COLO668 (cell line): ENCODE measurements at regions not wholly inside any gene's neighbourhood (a gene's known extent, or its start where the extent isn't known, plus 50 kb on each side); places are given as distances from the start of the nearest gene placed in this dataset.
A peak's percentile ranks its signal among the peaks of the same experiment; 100 is the strongest.

Experiments used
- DNase-seq: peaks from one replicate; lab custom pipeline; 2025; ENCODE audit not compliant: unreplicated experiment; lab: John Stamatoyannopoulos, UW

GRCh38 chr11:114857281-114857680, 179.0 kb downstream of the NXPE2 start:
- DNase-seq: no peak

GRCh38 chr11:114864896-114865295, 186.6 kb downstream of the NXPE2 start:
- no peak for DNase-seq

GRCh38 chr11:114876234-114876633, 197.9 kb downstream of the NXPE2 start:
- DNase-seq: no peak

- DNase-seq: no peak
Observed at GRCh38 chr11:114877976-114878375, 199.6 kb downstream of the NXPE2 start.

GRCh38 chr11:114880442-114880841, 202.1 kb downstream of the NXPE2 start:
- DNase-seq: no peak

- no peak for DNase-seq
Observed at GRCh38 chr11:114883472-114883871, 205.1 kb downstream of the NXPE2 start.

- no peak for DNase-seq
Observed at GRCh38 chr11:114886644-114887265, 208.4 kb downstream of the NXPE2 start.

- DNase-seq: no peak
Observed at GRCh38 chr11:114889594-114890011, 211.3 kb downstream of the NXPE2 start.

- DNase-seq: no peak
Observed at GRCh38 chr11:114890038-114890437, 211.7 kb downstream of the NXPE2 start.

DNA sequence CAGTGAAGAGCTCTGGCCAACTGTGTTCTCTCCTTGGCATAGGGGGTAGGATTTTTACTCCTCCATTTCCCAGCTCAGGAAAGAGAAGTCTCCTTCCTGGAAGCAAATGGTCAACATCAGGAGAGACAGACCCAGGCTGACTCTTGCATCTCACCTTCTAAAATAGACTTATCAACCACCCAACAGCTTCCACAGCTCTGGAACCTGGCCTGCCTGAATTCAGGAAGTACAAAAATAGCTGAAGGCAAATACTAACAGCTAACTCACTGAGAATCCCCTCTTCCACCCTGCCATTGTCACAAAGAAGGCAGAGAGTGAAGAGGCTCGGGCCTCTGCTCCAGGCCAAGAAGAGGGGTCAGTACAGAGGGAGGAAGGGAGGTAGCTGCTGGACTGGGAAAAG, 213.6 kb downstream of the NXPE2 start:
- DNase-seq: no peak

GRCh38 chr11:114892381-114893197, 214.3 kb downstream of the NXPE2 start:
- DNase-seq: peak; percentile 23

- no peak for DNase-seq
Observed at GRCh38 chr11:114893329-114893728, 215.0 kb downstream of the NXPE2 start.

DNA sequence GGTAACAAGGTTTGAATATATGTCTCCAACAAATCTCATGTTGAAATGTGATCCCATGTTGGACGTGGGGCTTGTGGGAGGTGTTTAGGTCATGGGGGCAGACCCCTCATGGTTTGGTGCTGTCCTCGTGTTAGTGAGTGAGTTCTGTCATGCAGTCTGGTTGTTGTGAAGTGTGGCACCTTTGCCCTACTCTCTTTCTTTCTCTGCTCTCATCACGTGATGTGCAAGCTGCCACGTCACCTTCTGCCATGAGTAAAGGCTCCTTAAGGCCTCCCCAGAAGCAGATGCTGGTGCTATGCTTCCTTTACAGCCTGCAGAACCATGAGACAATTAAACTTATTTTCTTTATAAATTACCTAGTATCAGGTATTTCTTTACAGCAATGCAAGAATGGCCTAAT, 218.3 kb downstream of the NXPE2 start:
- DNase-seq: no peak

GRCh38 chr11:114909866-114910265, 231.5 kb downstream of the NXPE2 start:
- no peak for DNase-seq

- DNase-seq: no peak
Observed at GRCh38 chr11:114912826-114913225, 234.5 kb downstream of the NXPE2 start.

- peak; percentile 23 for DNase-seq
Observed at GRCh38 chr11:114914231-114915005, 236.1 kb downstream of the NXPE2 start.

GRCh38 chr11:114915871-114916805, 237.8 kb downstream of the NXPE2 start:
- DNase-seq: no peak

DNA sequence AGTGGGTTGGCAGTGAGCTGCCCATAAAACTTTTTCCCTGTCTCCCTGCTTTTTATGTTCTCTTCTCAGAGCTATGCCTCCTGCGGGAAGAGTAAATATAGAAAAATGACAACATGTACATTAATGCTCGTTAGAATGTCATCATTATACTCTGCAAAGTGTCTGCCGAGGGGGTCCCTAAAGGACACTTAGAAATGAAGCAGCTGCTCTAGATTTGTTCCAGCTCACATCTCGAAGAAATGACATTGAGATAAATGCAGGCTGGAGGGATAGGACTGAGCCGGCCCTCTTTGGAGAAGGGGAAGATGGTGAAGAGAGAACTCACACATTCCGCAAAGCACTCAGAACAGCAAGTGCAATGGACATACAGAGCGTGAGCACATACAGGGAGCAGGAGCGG, 240.0 kb downstream of the NXPE2 start:
- DNase-seq: no peak

GRCh38 chr11:114921697-114922096, 243.4 kb downstream of the NXPE2 start:
- DNase-seq: no peak

- no peak for DNase-seq
Observed at GRCh38 chr11:114924042-114924441, 245.7 kb downstream of the NXPE2 start.

DNA sequence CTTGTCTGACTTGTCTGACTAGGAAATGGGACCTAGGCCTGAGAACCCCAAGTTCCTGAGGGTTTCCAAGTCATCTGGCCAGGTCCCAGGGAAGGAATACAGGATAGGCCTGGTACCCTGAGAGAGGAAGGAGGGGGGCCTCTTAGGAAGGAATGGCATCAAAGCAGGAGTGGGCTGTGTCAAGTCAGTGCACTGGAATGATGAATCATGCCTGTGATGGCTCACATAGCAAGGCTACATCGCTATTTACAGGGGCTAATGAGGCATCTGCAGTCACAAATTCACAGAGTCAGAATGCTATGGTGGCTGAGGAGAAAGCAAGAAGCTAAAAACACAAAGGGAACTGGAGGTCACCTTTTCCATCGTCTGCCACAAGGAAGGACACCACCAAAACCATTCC, 247.3 kb downstream of the NXPE2 start:
- DNase-seq: no peak
